GM12873 (cell line): ENCODE measurements at regions not wholly inside any gene's neighbourhood (a gene's known extent, or its start where the extent isn't known, plus 50 kb on each side); places are given as distances from the start of the nearest gene placed in this dataset.
A peak's percentile ranks its signal among the peaks of the same experiment; 100 is the strongest.

Experiments
- CTCF ChIP-seq: IDR thresholded peaks from 2 replicates; pipeline ENCODE4 v1.5.1; 2012; ENCODE audit warnings: low read depth, mild to moderate bottlenecking, moderate library complexity, low read length, control low read depth; ENCODE audit not compliant: insufficient read depth; ENCODE audit errors: missing control alignments

GRCh38 chr1:172820475-172821158 is 161.7 kb downstream of the FASLG start:
- TF ChIP-seq CTCF: no peak

GRCh38 chr1:172821609-172822274 is 162.8 kb downstream of the FASLG start:
- TF ChIP-seq CTCF: no peak

- TF ChIP-seq CTCF: no peak
Measured at GRCh38 chr1:172822886-172823285, 164.0 kb downstream of the FASLG start.

GRCh38 chr1:172823534-172823933 is 164.6 kb downstream of the FASLG start:
- TF ChIP-seq CTCF: no peak

GRCh38 chr1:172824209-172824608 is 165.3 kb downstream of the FASLG start:
- no peak for TF ChIP-seq CTCF

GRCh38 chr1:172826096-172826741 is 167.3 kb downstream of the FASLG start:
- peak; percentile 54 for TF ChIP-seq CTCF

GRCh38 chr1:172827301-172827700 is 168.4 kb downstream of the FASLG start:
- TF ChIP-seq CTCF: no peak
